Ishikawa (cell line): ENCODE measurements at regions not wholly inside any gene's neighbourhood (a gene's known extent, or its start where the extent isn't known, plus 50 kb on each side); places are given as distances from the start of the nearest gene placed in this dataset.
A peak's percentile ranks its signal among the peaks of the same experiment; 100 is the strongest.

ENCODE experiments used
- CEBPB ChIP-seq: IDR thresholded peaks from 2 replicates; pipeline ENCODE4 v1.6.1; 2012
- CREB1 ChIP-seq: IDR thresholded peaks from 2 replicates; pipeline ENCODE4 v1.6.1; 2012; ENCODE audit warnings: low read depth
- EGR1 ChIP-seq: IDR thresholded peaks from 2 replicates; pipeline ENCODE4 v1.6.1; 2012
- EP300 ChIP-seq: IDR thresholded peaks from 2 replicates; pipeline ENCODE4 v1.6.1; 2012; ENCODE audit warnings: borderline replicate concordance
- FOXM1 ChIP-seq: IDR thresholded peaks from 2 replicates; pipeline ENCODE4 v1.6.1; 2012; ENCODE audit warnings: low read depth, borderline replicate concordance
- MAX ChIP-seq: IDR thresholded peaks from 2 replicates; pipeline ENCODE4 v1.6.1; 2012
- NFIC ChIP-seq: IDR thresholded peaks from 2 replicates; pipeline ENCODE4 v1.6.1; 2012
- RAD21 ChIP-seq: IDR thresholded peaks from 2 replicates; pipeline ENCODE4 v1.6.1; 2012; ENCODE audit warnings: low read depth
- REST ChIP-seq: IDR thresholded peaks from 2 replicates; pipeline ENCODE4 v1.6.1; 2012; ENCODE audit warnings: low read depth, mild to moderate bottlenecking
- TAF1 ChIP-seq: IDR thresholded peaks from 2 replicates; pipeline ENCODE4 v1.6.1; 2012; ENCODE audit warnings: low read depth, mild to moderate bottlenecking
- TCF12 ChIP-seq: IDR thresholded peaks from 2 replicates; pipeline ENCODE4 v1.6.1; 2012; ENCODE audit warnings: low read depth
- TEAD4 ChIP-seq: IDR thresholded peaks from 2 replicates; pipeline ENCODE4 v1.6.1; 2012
- USF1 ChIP-seq: IDR thresholded peaks from 2 replicates; pipeline ENCODE4 v1.6.1; 2012
- YY1 ChIP-seq: IDR thresholded peaks from 2 replicates; pipeline ENCODE4 v1.6.1; 2012; ENCODE audit warnings: low read depth
- ZBTB7A ChIP-seq: IDR thresholded peaks from 2 replicates; pipeline ENCODE4 v1.6.1; 2012; ENCODE audit warnings: low read depth

- TF ChIP-seq MAX (no peak), RAD21 (peak; percentile 16; the same call in 1 of the 2 replicates)
Observed at GRCh38 chr10:63935705-63936104, 414.5 kb downstream of the REEP3 start.

- no peak for TF ChIP-seq CREB1
- TF ChIP-seq YY1, result no peak
- no peak for TF ChIP-seq ZBTB7A
- no peak for TF ChIP-seq REST
- TF ChIP-seq TAF1, result no peak
- TF ChIP-seq EGR1, result no peak
Observed at GRCh38 chr10:63940277-63940922, 419.2 kb downstream of the REEP3 start.

GRCh38 chr10:63964406-63964805 is 443.2 kb downstream of the REEP3 start:
- TF ChIP-seq CREB1 (no peak), CEBPB (no peak), ZBTB7A (no peak), MAX (no peak), FOXM1 (no peak), YY1 (no peak), REST (no peak), NFIC (no peak), USF1 (no peak), TAF1 (no peak), EP300 (no peak)

- TF ChIP-seq TCF12 (no peak), EP300 (no peak), REST (no peak), NFIC (no peak), CEBPB (no peak), TEAD4 (no peak), YY1 (no peak), TAF1 (no peak), MAX (no peak)
Observed at GRCh38 chr10:63965846-63966245, 444.6 kb downstream of the REEP3 start.

- TF ChIP-seq TCF12, result no peak
- no peak for TF ChIP-seq USF1
- no peak for TF ChIP-seq EP300
- no peak for TF ChIP-seq EGR1
- TF ChIP-seq FOXM1, result no peak
- no peak for TF ChIP-seq CREB1
- no peak for TF ChIP-seq TAF1
- no peak for TF ChIP-seq TEAD4
- TF ChIP-seq REST, result no peak
- no peak for TF ChIP-seq CEBPB
- TF ChIP-seq NFIC, result no peak
- TF ChIP-seq RAD21, result no peak
- TF ChIP-seq MAX, result no peak
- no peak for TF ChIP-seq YY1
- no peak for TF ChIP-seq ZBTB7A
Observed at GRCh38 chr10:63972949-63973827, 452.0 kb downstream of the REEP3 start.
